ENCODE measurements at regions not wholly inside any gene's neighbourhood (a gene's known extent, or its start where the extent isn't known, plus 50 kb on each side); places are given as distances from the start of the nearest gene placed in this dataset.
A peak's percentile ranks its signal among the peaks of the same experiment; 100 is the strongest.
"Not testable (repeated sequence)": the region's sequence is repeated elsewhere in the genome, so short reads cannot be mapped to it uniquely, and the experiment has no call there.

- DNase-seq, result no peak
Measured at GRCh38 chr16:52212841-52213240, 334.1 kb downstream of the TOX3 start.

- no peak for DNase-seq
Measured at GRCh38 chr16:52209227-52209626, 337.7 kb downstream of the TOX3 start.

- no peak for DNase-seq
Measured at GRCh38 chr16:52203096-52203495, 343.8 kb downstream of the TOX3 start.

- DNase-seq, result no peak
Measured at GRCh38 chr16:52193441-52193840, 353.5 kb downstream of the TOX3 start.

- DNase-seq, result peak; percentile 55
Measured at GRCh38 chr16:52191531-52192134, 355.3 kb downstream of the TOX3 start.

- no peak for DNase-seq
Measured at GRCh38 chr16:52184336-52184735, 362.6 kb downstream of the TOX3 start.

GRCh38 chr16:52182840-52183239 lies 364.1 kb downstream of the TOX3 start:
- DNase-seq, result no peak

GRCh38 chr16:52174168-52174567 lies 372.8 kb downstream of the TOX3 start:
- no peak for DNase-seq

GRCh38 chr16:52171481-52171880 lies 375.5 kb downstream of the TOX3 start:
- no peak for DNase-seq

GRCh38 chr16:52167328-52167727 lies 379.6 kb downstream of the TOX3 start:
- no peak for DNase-seq

GRCh38 chr16:52165961-52166360 lies 381.0 kb downstream of the TOX3 start:
- DNase-seq, result no peak

GRCh38 chr16:52149003-52149402 lies 397.9 kb downstream of the TOX3 start:
- DNase-seq, result no peak

GRCh38 chr16:52141871-52142270 lies 405.1 kb downstream of the TOX3 start:
- no peak for DNase-seq

GRCh38 chr16:52128361-52128760 lies 418.6 kb downstream of the TOX3 start:
- no peak for DNase-seq

GRCh38 chr16:52123842-52124241 lies 423.1 kb downstream of the TOX3 start:
- DNase-seq, result no peak

- no peak for DNase-seq
Measured at GRCh38 chr16:52123061-52123839, 423.7 kb downstream of the TOX3 start.

GRCh38 chr16:52117171-52117570 lies 429.8 kb downstream of the TOX3 start:
- no peak for DNase-seq

- DNase-seq, result no peak
Measured at GRCh38 chr16:52114379-52114778, 432.6 kb downstream of the TOX3 start.

GRCh38 chr16:52113533-52114183 lies 433.3 kb downstream of the TOX3 start:
- DNase-seq, result no peak

- not testable (repeated sequence) for DNase-seq
Measured at GRCh38 chr16:52104993-52105392, 441.9 kb downstream of the TOX3 start.

GRCh38 chr16:52103791-52104190 lies 443.2 kb downstream of the TOX3 start:
- DNase-seq, result no peak

GRCh38 chr16:52101246-52101645 lies 445.7 kb downstream of the TOX3 start:
- DNase-seq, result no peak

GRCh38 chr16:52099382-52099781 lies 447.6 kb downstream of the TOX3 start:
- DNase-seq, result no peak

GRCh38 chr16:52095471-52095870 lies 451.5 kb downstream of the TOX3 start:
- no peak for DNase-seq
